Stomach (tissue), 4 donors: ENCODE measurements at regions not wholly inside any gene's neighbourhood (a gene's known extent, or its start where the extent isn't known, plus 50 kb on each side); places are given as distances from the start of the nearest gene placed in this dataset.
"Not testable (repeated sequence)": the region's sequence is repeated elsewhere in the genome, so short reads cannot be mapped to it uniquely, and the experiment has no call there.

Experiments used
- EP300 ChIP-seq: sonication (generic); formaldehyde crosslinking; IDR thresholded peaks from one replicate; pipeline ENCODE4 v1.6.1; 2017; ENCODE audit warnings: antibody characterized with exemption
- POLR2A ChIP-seq, 4 donors: fragments of 450-650 bp; IDR thresholded peaks; one replicate each; pipeline ENCODE4 v1.6.1; 2016; ENCODE audit warnings: antibody characterized with exemption in 4 of 4, control low read depth in 2 of 4, mild to moderate bottlenecking in 1 of 4, moderate library complexity in 1 of 4
- POLR2AphosphoS5 ChIP-seq, 3 donors: sonication (generic); formaldehyde crosslinking; IDR thresholded peaks; one replicate each; pipeline ENCODE4 v1.6.1; 2016; ENCODE audit warnings: antibody characterized with exemption in 3 of 3
- TF ChIP-seq, protein P1 (sequence below), 7 experiments: fragments of 450-650 bp in 4 of 7; fragments of 200-600 bp in 3 of 7; sonication (generic) in 3 of 7; IDR thresholded peaks; one replicate each; pipeline ENCODE4 v1.5.1; 2016 to 2019; ENCODE audit warnings: antibody characterized with exemption in 7 of 7, control low read depth in 2 of 7, mild to moderate bottlenecking in 1 of 7

DNA sequence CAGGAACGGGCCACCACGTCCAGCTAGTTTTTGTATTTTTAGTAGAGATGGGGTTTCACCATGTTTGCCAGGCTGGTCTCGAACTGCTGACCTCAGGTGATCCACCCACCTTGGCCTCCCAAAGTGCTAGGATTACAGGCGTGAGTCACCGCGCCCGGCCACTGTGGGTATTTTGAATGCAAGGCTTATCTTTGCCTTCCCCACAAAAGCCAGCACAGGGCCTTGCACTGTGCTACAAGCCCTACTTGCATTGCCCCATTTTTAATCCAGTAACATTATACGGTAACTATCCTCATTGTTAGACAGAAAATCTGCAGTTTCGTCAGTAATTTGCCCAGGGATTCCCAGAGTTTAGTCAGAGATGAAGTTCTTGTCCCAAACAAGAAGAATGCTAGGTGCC lies 1183.2 kb upstream of the WWC1 start:
- TF ChIP-seq, protein P1, sequence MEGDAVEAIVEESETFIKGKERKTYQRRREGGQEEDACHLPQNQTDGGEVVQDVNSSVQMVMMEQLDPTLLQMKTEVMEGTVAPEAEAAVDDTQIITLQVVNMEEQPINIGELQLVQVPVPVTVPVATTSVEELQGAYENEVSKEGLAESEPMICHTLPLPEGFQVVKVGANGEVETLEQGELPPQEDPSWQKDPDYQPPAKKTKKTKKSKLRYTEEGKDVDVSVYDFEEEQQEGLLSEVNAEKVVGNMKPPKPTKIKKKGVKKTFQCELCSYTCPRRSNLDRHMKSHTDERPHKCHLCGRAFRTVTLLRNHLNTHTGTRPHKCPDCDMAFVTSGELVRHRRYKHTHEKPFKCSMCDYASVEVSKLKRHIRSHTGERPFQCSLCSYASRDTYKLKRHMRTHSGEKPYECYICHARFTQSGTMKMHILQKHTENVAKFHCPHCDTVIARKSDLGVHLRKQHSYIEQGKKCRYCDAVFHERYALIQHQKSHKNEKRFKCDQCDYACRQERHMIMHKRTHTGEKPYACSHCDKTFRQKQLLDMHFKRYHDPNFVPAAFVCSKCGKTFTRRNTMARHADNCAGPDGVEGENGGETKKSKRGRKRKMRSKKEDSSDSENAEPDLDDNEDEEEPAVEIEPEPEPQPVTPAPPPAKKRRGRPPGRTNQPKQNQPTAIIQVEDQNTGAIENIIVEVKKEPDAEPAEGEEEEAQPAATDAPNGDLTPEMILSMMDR (IDR thresholded peaks at IDR 0.05): not testable (repeated sequence)
- not testable (repeated sequence) for TF ChIP-seq EP300; POLR2AphosphoS5 (IDR thresholded peaks at IDR 0.05); POLR2A (IDR thresholded peaks at IDR 0.05)
